ENCODE measurements at regions not wholly inside any gene's neighbourhood (a gene's known extent, or its start where the extent isn't known, plus 50 kb on each side); places are given as distances from the start of the nearest gene placed in this dataset.
"Not testable (repeated sequence)": the region's sequence is repeated elsewhere in the genome, so short reads cannot be mapped to it uniquely, and the experiment has no call there.

- DNase-seq (ENCODE audit: low spot score): no peak
These were observed 833.5 kb downstream of the XPNPEP1 start for GRCh38 chr10:109089779-109090178.

GRCh38 chr10:109071539-109071938 is 851.8 kb downstream of the XPNPEP1 start:
- no peak for DNase-seq (ENCODE audit: low spot score)

GRCh38 chr10:109070492-109070891 is 852.8 kb downstream of the XPNPEP1 start:
- DNase-seq (ENCODE audit: low spot score): no peak

GRCh38 chr10:109067031-109067430 is 856.3 kb downstream of the XPNPEP1 start:
- no peak for DNase-seq (ENCODE audit: low spot score)

- DNase-seq (ENCODE audit: low spot score): no peak
These were observed 857.5 kb downstream of the XPNPEP1 start for GRCh38 chr10:109065821-109066220.

- DNase-seq (ENCODE audit: low spot score): peak; percentile 38
These were observed 860.9 kb downstream of the XPNPEP1 start for GRCh38 chr10:109062371-109062770.

GRCh38 chr10:109055243-109055642 is 868.1 kb downstream of the XPNPEP1 start:
- no peak for DNase-seq (ENCODE audit: low spot score)

GRCh38 chr10:109047856-109048255 is 875.5 kb downstream of the XPNPEP1 start:
- DNase-seq (ENCODE audit: low spot score): no peak

GRCh38 chr10:109046427-109046826 is 876.9 kb downstream of the XPNPEP1 start:
- DNase-seq (ENCODE audit: low spot score): not testable (repeated sequence)

GRCh38 chr10:109040622-109041021 is 882.7 kb downstream of the XPNPEP1 start:
- DNase-seq (ENCODE audit: low spot score): no peak

GRCh38 chr10:109037978-109038377 is 885.3 kb downstream of the XPNPEP1 start:
- DNase-seq (ENCODE audit: low spot score): no peak

- no peak for DNase-seq (ENCODE audit: low spot score)
These were observed 892.6 kb downstream of the XPNPEP1 start for GRCh38 chr10:109030581-109031210.

GRCh38 chr10:109029870-109030269 is 893.4 kb downstream of the XPNPEP1 start:
- no peak for DNase-seq (ENCODE audit: low spot score)

GRCh38 chr10:109027534-109028185 is 895.7 kb downstream of the XPNPEP1 start:
- no peak for DNase-seq (ENCODE audit: low spot score)

GRCh38 chr10:109025172-109025571 is 898.1 kb downstream of the XPNPEP1 start:
- DNase-seq (ENCODE audit: low spot score): no peak

- no peak for DNase-seq (ENCODE audit: low spot score)
These were observed 900.8 kb downstream of the XPNPEP1 start for GRCh38 chr10:109022417-109023049.

- no peak for DNase-seq (ENCODE audit: low spot score)
These were observed 904.3 kb downstream of the XPNPEP1 start for GRCh38 chr10:109019001-109019424.

GRCh38 chr10:109007514-109007913 is 915.8 kb downstream of the XPNPEP1 start:
- no peak for DNase-seq (ENCODE audit: low spot score)

GRCh38 chr10:108990441-108990840 is 932.9 kb downstream of the XPNPEP1 start:
- no peak for DNase-seq (ENCODE audit: low spot score)

GRCh38 chr10:108989976-108990375 is 933.3 kb downstream of the XPNPEP1 start:
- DNase-seq (ENCODE audit: low spot score): no peak

- DNase-seq (ENCODE audit: low spot score): no peak
These were observed 941.2 kb downstream of the XPNPEP1 start for GRCh38 chr10:108982159-108982558.

GRCh38 chr10:108980869-108981268 is 942.4 kb downstream of the XPNPEP1 start:
- DNase-seq (ENCODE audit: low spot score): no peak

GRCh38 chr10:108975459-108976058 is 947.8 kb downstream of the XPNPEP1 start:
- DNase-seq (ENCODE audit: low spot score): no peak
